Neuronal stem cell (in vitro differentiated cells): ENCODE measurements at regions not wholly inside any gene's neighbourhood (a gene's known extent, or its start where the extent isn't known, plus 50 kb on each side); places are given as distances from the start of the nearest gene placed in this dataset.

Experiments used
- DNase-seq: peaks from one replicate; pipeline ENCODE4 v3.0.0-alpha.2; 2013; ENCODE audit warnings: low spot score
- H2AFZ ChIP-seq: one replicate; pipeline ENCODE4 v1.6.1; 2013; ENCODE audit warnings: mild to moderate bottlenecking, low read length, inconsistent platforms
- H2AK5ac ChIP-seq: 2 replicates; pipeline ENCODE4 v1.6.1; 2013; ENCODE audit warnings: low read depth, mild to moderate bottlenecking, inconsistent platforms, low read length, moderate library complexity, mixed read lengths
- H2BK120ac ChIP-seq: 2 replicates; pipeline ENCODE4 v1.6.1; 2013; ENCODE audit warnings: low read depth, mild to moderate bottlenecking, inconsistent platforms, low read length, moderate library complexity, mixed read lengths
- H2BK12ac ChIP-seq: one replicate; pipeline ENCODE4 v1.6.1; 2013; ENCODE audit warnings: low read length, inconsistent platforms
- H2BK15ac ChIP-seq: 2 replicates; pipeline ENCODE4 v1.6.1; 2013; ENCODE audit warnings: mild to moderate bottlenecking, low read length, inconsistent platforms, mixed read lengths
- H2BK5ac ChIP-seq: one replicate; pipeline ENCODE4 v1.6.1; 2013; ENCODE audit warnings: inconsistent platforms, mild to moderate bottlenecking, low read length, moderate library complexity
- H3K14ac ChIP-seq: one replicate; pipeline ENCODE4 v1.6.1; 2013; ENCODE audit warnings: low read length, inconsistent platforms
- H3K18ac ChIP-seq: 2 replicates; pipeline ENCODE4 v1.6.1; 2013; ENCODE audit warnings: low read length, inconsistent platforms
- H3K23ac ChIP-seq: 2 replicates; pipeline ENCODE4 v1.6.1; 2013; ENCODE audit warnings: low read depth, mild to moderate bottlenecking, mixed read lengths, low read length, inconsistent platforms; ENCODE audit not compliant: poor library complexity
- H3K27ac ChIP-seq: replicated peaks from 3 replicates; pipeline ENCODE4 v1.5.1; 2013; ENCODE audit warnings: low read length, inconsistent platforms
- H3K27me3 ChIP-seq, 3 experiments: 2 replicates each; pipeline ENCODE4 v1.6.1; 2013; ENCODE audit warnings: low read length in 3 of 3, mild to moderate bottlenecking in 2 of 3, inconsistent platforms in 1 of 3, low read depth in 1 of 3, mixed read lengths in 1 of 3, moderate library complexity in 1 of 3; ENCODE audit not compliant: control insufficient read depth in 3 of 3, insufficient read depth in 3 of 3
- H3K36me3 ChIP-seq, 2 donors: replicated peaks in 1 of 2; 2 replicates each; pipeline ENCODE4 v1.6.1; 2013; ENCODE audit warnings: low read length in 2 of 2; ENCODE audit not compliant: control insufficient read depth in 2 of 2, insufficient read depth in 2 of 2
- H3K4ac ChIP-seq: 2 replicates; pipeline ENCODE4 v1.6.1; 2013; ENCODE audit warnings: inconsistent platforms, mild to moderate bottlenecking, low read length, moderate library complexity
- H3K4me1 ChIP-seq, 2 donors: 1 replicate in 1 of 2; 2 replicates in 1 of 2; pipeline ENCODE4 v1.6.1; 2013; ENCODE audit warnings: low read length in 2 of 2, low read depth in 1 of 2; ENCODE audit not compliant: control insufficient read depth in 2 of 2, insufficient read depth in 1 of 2
- H3K4me2 ChIP-seq: one replicate; pipeline ENCODE4 v1.6.1; 2013; ENCODE audit warnings: mild to moderate bottlenecking, low read length, inconsistent platforms; ENCODE audit not compliant: insufficient read depth, poor library complexity, severe bottlenecking
- H3K4me3 ChIP-seq, 2 donors: 2 replicates each; pipeline ENCODE4 v1.5.1; 2013; ENCODE audit warnings: low read length in 2 of 2, mild to moderate bottlenecking in 2 of 2, inconsistent platforms in 1 of 2, moderate library complexity in 1 of 2
- H3K79me1 ChIP-seq: one replicate; pipeline ENCODE4 v1.6.1; 2013; ENCODE audit warnings: low read depth, mild to moderate bottlenecking, inconsistent platforms, low read length, moderate library complexity
- H3K9ac ChIP-seq: one replicate; pipeline ENCODE4 v1.6.1; 2013; ENCODE audit warnings: mild to moderate bottlenecking, low read depth, low read length, inconsistent platforms; ENCODE audit not compliant: poor library complexity
- H3K9me3 ChIP-seq, 2 donors: replicated peaks in 1 of 2; 2 replicates each; pipeline versions ENCODE3 to v1.6.1; 2013; ENCODE audit warnings: low read length in 2 of 2, mild to moderate bottlenecking in 2 of 2, inconsistent platforms in 1 of 2, low read depth in 1 of 2, mixed read lengths in 1 of 2, moderate library complexity in 1 of 2; ENCODE audit not compliant: control insufficient read depth in 2 of 2, insufficient read depth in 1 of 2
- H4K8ac ChIP-seq: one replicate; pipeline ENCODE4 v1.6.1; 2013; ENCODE audit warnings: low read depth, mild to moderate bottlenecking, inconsistent platforms, low read length, moderate library complexity
- H4K91ac ChIP-seq: one replicate; pipeline ENCODE4 v1.6.1; 2013; ENCODE audit warnings: low read length, low read depth, mild to moderate bottlenecking, inconsistent platforms; ENCODE audit not compliant: poor library complexity
- WGBS, 2 donors: extraction: QIAGEN DNeasy Blood & Tissue Kit; methylation state at CpG; one replicate each; pipeline ENCODE4 v1.1.7; 2013; ENCODE audit warnings: missing lambda C conversion rate in 2 of 2, mixed read lengths in 1 of 2; ENCODE audit not compliant: insufficient read length in 2 of 2, insufficient replicate concordance in 1 of 2; ENCODE audit errors: extremely low coverage in 2 of 2; 5-methylcytosine and 5-hydroxymethylcytosine counted together

DNA sequence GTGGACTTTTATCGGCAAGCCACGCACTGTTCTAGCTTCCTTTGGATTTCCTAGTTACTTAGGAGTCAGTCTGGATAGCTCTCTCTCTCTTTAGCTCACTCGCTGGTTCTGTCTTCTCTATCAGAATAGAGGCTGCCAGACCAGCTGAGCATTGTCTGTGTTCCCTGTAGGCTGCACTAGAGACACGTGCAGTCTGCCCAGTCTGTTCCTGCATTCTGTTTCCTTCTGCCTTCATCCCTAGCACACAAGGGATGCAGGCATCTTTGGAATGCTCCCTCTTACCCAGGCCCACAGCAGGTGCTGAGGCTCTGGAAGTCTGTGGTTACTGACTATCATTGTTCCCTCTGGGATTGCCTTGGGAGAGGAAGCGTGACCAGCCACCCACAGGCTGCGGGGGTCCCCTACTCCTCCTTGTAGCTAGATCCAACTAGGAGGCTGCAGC, 322.8 kb downstream of the ZNF621 start:
- peak; percentile 56 for DNase-seq
- Histone ChIP-seq H2BK5ac (no peak overlapping the region), H3K4ac (no peak overlapping the region), H3K9me3 (no peaks in the 10 kb centered on the region), H3K79me1 (no peaks in the 10 kb centered on the region), H3K27me3 (no peaks in the 10 kb centered on the region), H3K36me3 (no peaks in the 10 kb centered on the region), H2BK12ac (no peak overlapping the region), H2AK5ac (no peak overlapping the region), H3K18ac (peak overlapping the region; percentile 24), H3K27ac (peak overlapping the region; percentile 49), H3K9ac (no peak overlapping the region), H2AFZ (no peak overlapping the region), H3K4me3 (no peak overlapping the region), H3K4me1 (peaks cover 0 to 8% of the 10 kb centered on the region in 2 donors), H3K23ac (no peak overlapping the region), H3K4me2 (no peak overlapping the region), H3K14ac (no peak overlapping the region), H4K91ac (no peak overlapping the region), H4K8ac (no peak overlapping the region), H2BK15ac (no peak overlapping the region), H2BK120ac (no peak overlapping the region)
- no CpG with 5 or more reads among the region's 6 CpGs for WGBS, 2 donors

DNA sequence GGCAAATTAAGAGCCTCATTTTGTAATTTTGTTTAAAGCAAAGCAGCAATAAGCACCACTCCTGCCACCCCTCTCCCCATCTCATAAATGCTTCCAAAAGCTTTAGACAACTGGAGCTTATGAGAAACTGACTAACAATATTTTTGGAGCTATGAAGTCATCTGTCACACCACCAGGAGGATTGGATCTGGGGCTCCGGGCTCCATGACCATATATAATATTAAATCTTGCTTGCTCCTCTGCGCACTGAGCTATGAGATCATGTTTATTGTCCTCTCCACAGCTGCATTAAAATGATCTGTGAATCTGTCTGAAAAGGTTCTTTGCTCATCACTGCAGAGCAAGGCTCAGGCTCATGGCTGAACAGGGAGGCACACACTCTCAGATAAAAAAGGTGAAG, 323.7 kb downstream of the ZNF621 start:
- Histone ChIP-seq H3K27ac (no peak overlapping the region), H3K9ac (no peak overlapping the region)
- DNase-seq, result no peak

DNA sequence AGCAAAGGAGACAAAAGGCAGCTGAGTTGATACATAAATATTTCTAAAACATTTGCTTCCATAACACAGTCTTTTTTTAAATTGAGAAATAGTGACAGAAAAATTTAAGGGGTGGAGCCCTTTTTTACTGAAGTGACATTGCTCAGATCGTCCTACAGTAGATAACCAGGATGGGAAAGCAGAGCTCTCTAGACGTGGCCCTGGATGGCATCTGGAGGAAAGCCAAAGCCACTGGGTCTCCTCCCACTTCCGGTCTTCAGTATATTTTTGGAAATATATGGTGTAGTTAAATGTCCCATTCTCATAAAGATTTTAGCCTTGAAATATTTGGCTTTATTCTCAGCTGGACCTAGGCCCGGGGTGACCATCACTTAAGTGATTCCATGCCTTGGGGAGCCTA, 326.1 kb downstream of the ZNF621 start:
- no peak for DNase-seq
- WGBS, 2 donors, result no CpG with 5 or more reads among the region's 4 CpGs

More for the DNA sequence above, 323.7 kb downstream of the ZNF621 start:
- no peak overlapping the region for H3K4me3 ChIP-seq
- H3K9me3 ChIP-seq, result no peaks in the 10 kb centered on the region
- no peak overlapping the region for H2AK5ac ChIP-seq
- no peak overlapping the region for H4K91ac ChIP-seq
- no peak overlapping the region for H3K14ac ChIP-seq
- no peak overlapping the region for H3K18ac ChIP-seq
- H2BK5ac ChIP-seq, result no peak overlapping the region
- WGBS, 2 donors, result no CpG with 5 or more reads among the region's 2 CpGs
- H2AFZ ChIP-seq, result no peak overlapping the region
- H3K23ac ChIP-seq, result no peak overlapping the region
- no peaks in the 10 kb centered on the region for H3K79me1 ChIP-seq
- H3K27me3 ChIP-seq, result no peaks in the 10 kb centered on the region
- no peak overlapping the region for H2BK120ac ChIP-seq
- no peak overlapping the region for H2BK15ac ChIP-seq
- no peak overlapping the region for H4K8ac ChIP-seq
- H3K4me2 ChIP-seq, result no peak overlapping the region
- H3K4me1 ChIP-seq, result peaks cover 0 to 8% of the 10 kb centered on the region in 2 donors
- no peak overlapping the region for H3K4ac ChIP-seq
- no peak overlapping the region for H2BK12ac ChIP-seq
- H3K36me3 ChIP-seq, result no peaks in the 10 kb centered on the region

DNA sequence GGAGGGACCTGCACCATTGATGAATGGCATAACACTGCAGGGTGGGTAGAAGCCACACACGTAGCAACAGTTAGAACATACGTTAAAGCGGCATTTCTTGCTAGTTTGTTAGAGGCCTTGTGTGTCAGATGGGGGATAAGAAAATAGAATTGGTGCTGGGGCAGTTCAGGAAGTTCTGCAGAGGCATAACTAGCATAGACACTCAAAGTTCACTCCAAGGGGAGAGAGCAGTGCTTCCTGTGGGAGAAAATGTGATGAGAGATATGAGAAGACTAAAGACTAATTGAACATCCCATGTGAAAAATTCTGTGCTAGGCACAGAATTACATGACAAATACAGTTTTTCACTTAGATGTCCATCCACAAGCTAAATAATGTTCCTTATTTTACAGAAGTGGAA, 327.1 kb downstream of the ZNF621 start:
- no peak overlapping the region for H3K14ac ChIP-seq
- no peak overlapping the region for H3K4me3 ChIP-seq
- no peak overlapping the region for H3K4me2 ChIP-seq

More for the DNA sequence above, 326.1 kb downstream of the ZNF621 start:
- Histone ChIP-seq H3K9me3 (no peaks in the 10 kb centered on the region), H3K9ac (no peak overlapping the region), H2BK120ac (no peak overlapping the region), H3K79me1 (no peaks in the 10 kb centered on the region), H2AFZ (no peak overlapping the region), H3K4me2 (no peak overlapping the region), H3K14ac (no peak overlapping the region), H4K91ac (no peak overlapping the region), H3K4me3 (no peak overlapping the region), H3K27me3 (no peaks in the 10 kb centered on the region), H4K8ac (no peak overlapping the region), H2BK12ac (no peak overlapping the region), H3K27ac (no peak overlapping the region), H3K23ac (no peak overlapping the region), H3K18ac (no peak overlapping the region), H3K4me1 (peaks cover 0 to 8% of the 10 kb centered on the region in 2 donors), H3K36me3 (no peaks in the 10 kb centered on the region), H2BK15ac (no peak overlapping the region), H3K4ac (no peak overlapping the region), H2BK5ac (no peak overlapping the region), H2AK5ac (no peak overlapping the region)

More for the DNA sequence above, 327.1 kb downstream of the ZNF621 start:
- Histone ChIP-seq H3K36me3 (no peaks in the 10 kb centered on the region), H2BK12ac (no peak overlapping the region), H2BK5ac (no peak overlapping the region), H3K9ac (no peak overlapping the region), H2AFZ (no peak overlapping the region), H3K79me1 (no peaks in the 10 kb centered on the region), H2AK5ac (no peak overlapping the region), H3K18ac (no peak overlapping the region), H3K9me3 (no peaks in the 10 kb centered on the region), H4K91ac (no peak overlapping the region), H4K8ac (no peak overlapping the region), H2BK15ac (no peak overlapping the region), H2BK120ac (no peak overlapping the region), H3K23ac (no peak overlapping the region), H3K4ac (no peak overlapping the region), H3K27me3 (no peaks in the 10 kb centered on the region), H3K27ac (no peak overlapping the region), H3K4me1 (peaks cover 0 to 8% of the 10 kb centered on the region in 2 donors)
- DNase-seq, result no peak
- no CpG with 5 or more reads among the region's 3 CpGs for WGBS, 2 donors
